ENCODE measurements at regions not wholly inside any gene's neighbourhood (a gene's known extent, or its start where the extent isn't known, plus 50 kb on each side); places are given as distances from the start of the nearest gene placed in this dataset.

DNA sequence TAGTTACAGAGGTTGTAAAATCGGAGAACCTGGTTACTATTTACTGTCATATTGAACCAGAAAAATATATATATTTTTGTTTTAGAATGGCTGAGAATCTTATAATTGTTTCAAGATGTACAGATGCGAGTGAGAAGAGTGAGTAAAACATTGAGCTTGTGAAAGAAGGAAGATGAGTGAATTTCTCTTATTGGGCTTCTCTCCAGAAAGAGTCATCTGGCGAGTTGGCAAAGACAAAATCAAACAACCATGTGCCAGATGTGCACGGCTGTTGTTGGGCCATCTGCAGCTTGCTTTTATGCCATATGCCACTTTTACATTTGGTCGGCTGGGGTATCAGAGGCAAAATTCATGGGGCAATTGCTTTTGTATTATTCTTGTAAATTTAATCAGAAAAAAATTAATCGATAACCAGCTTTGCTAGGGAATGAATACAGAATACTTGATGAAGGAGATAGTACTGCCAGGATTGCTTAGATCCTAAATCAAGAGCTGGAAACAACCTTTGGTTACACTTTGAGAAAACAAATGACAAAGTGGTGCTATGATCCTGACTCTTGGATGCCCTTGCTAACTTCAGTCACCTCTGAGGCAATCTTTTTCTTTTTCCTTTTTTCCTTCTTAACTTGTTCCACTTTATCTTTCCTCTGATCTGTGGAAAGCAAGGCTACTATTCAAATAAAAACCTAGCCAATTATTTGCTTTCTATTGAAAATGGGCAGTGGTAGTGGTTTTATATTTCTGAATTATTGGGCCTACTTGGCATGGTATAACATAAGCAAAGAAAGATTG lies 97.1 kb upstream of the GRIK2 start:
- no peak for DNase-seq (ENCODE audit: low spot score)

DNA sequence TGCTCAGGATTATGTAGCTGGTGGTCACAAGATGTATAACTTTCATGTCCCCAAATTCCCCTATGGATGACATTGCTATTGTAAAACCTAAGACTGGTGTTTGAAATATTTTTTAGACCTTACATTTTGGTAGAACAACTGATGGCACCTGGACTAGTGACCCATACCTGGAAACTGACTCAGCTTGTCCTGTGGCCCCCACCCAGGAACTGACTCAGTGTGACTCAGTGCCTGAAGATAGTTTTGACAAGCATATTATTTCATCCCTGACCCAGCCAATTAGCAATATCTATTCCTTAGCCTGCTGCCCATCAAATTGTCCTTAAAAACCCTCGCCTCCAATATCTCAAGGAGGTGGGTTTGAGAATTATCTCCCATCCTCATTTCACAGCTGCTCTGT lies 90.9 kb upstream of the GRIK2 start:
- DNase-seq (ENCODE audit: low spot score), result no peak

- no peak for DNase-seq (ENCODE audit: low spot score)
These were observed 90.0 kb upstream of the GRIK2 start for GRCh38 chr6:101303495-101303894.

DNA sequence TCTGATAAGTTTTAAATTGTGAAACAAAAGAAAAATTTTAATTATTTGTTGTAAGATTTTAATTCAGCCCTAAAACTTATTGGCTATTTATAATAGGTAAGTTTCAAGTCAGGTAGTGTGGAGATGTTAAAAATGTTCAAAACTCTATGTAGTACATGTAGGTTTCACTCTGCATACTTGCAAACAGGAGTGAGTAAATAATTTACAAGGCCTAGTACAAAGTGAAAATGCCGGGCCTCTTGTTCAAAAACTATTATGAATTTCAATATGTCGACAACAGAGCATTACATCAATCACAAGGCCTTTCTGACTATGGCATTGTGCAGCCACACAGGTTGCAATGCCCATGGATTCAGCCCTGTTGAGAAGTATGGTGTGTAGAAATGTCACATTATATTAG lies 80.9 kb upstream of the GRIK2 start:
- DNase-seq (ENCODE audit: low spot score), result no peak

DNA sequence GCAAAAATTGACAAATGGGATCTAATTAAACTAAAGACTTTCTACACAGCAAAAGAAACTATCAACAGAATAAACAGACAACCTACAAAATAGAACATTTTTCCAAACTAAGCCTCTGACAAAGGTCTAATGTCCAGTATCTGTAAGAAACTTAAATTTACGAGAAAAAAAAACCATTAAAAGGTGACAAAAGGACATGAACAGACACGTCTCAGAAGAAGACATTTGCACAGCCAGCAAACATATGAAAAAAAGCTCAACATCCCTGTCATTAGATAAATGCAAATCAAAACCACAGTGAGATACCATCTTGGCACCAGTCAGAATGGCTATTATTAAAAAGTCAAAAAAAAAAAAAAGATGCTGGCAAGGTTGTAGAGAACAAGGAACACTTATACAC lies 70.6 kb upstream of the GRIK2 start:
- no peak for DNase-seq (ENCODE audit: low spot score)

GRCh38 chr6:101326411-101326810 lies 67.1 kb upstream of the GRIK2 start:
- no peak for DNase-seq (ENCODE audit: low spot score)

DNA sequence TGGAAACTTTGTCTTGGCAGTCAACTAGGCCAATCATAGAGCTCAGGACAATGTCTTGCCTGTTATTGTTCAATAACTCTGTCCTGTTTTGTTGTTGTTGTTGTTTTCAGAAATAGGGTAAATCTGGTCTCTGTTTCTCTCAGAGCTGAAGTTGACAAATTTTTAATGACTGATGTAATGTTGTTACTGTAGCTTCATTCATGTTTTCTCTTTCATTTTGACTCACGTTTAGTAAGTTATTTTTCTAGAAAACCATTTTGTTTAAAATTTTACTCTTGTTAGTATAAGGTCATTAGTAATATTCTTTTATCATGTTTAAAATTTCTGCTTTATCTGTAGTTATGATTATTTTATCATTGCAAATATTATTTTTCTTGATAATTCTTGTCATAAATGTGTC lies 51.6 kb upstream of the GRIK2 start:
- no peak for DNase-seq (ENCODE audit: low spot score)

Measured in hepatic stellate cell (primary cell).